Heart right ventricle (tissue), 16 donors: ENCODE measurements at regions not wholly inside any gene's neighbourhood (a gene's known extent, or its start where the extent isn't known, plus 50 kb on each side); places are given as distances from the start of the nearest gene placed in this dataset.

Experiments used
- ATAC-seq, 8 donors: fragments of 200-7000 bp; cut with Tn5 transposase; one replicate each; pipeline ENCODE4 v1.9.1; 2020; ENCODE audit warnings: mild to moderate bottlenecking in 8 of 8, moderate library complexity in 8 of 8, moderate number of reproducible peaks in 1 of 8
- DNase-seq, 2 donors: peaks; one replicate each; pipeline ENCODE4 v3.0.0-alpha.2; 2020
- H3K27ac ChIP-seq, 10 donors: fragments of 200-600 bp; sonication (generic) in 2 of 10; one replicate each; pipeline versions ENCODE4 v1.5.0 to v1.8.0; 2020 to 2022; ENCODE audit warnings: mild to moderate bottlenecking in 3 of 10
- H3K27me3 ChIP-seq, 7 donors: fragments of 200-600 bp; one replicate each; pipeline ENCODE4 v1.8.0; 2021 to 2022; ENCODE audit warnings: mild to moderate bottlenecking in 2 of 7
- H3K36me3 ChIP-seq, 9 donors: fragments of 200-600 bp; sonication (generic) in 1 of 9; one replicate each; pipeline versions ENCODE4 v1.5.0 to v1.8.0; 2020 to 2022; ENCODE audit warnings: mild to moderate bottlenecking in 2 of 9
- H3K4me1 ChIP-seq, 9 donors: fragments of 200-600 bp; sonication (generic) in 1 of 9; one replicate each; pipeline versions ENCODE4 v1.5.0 to v1.8.0; 2020 to 2022; ENCODE audit warnings: mild to moderate bottlenecking in 4 of 9
- H3K4me3 ChIP-seq, 10 donors: fragments of 200-600 bp; sonication (generic) in 2 of 10; one replicate each; pipeline versions ENCODE4 v1.5.0 to v1.8.0; 2020 to 2022; ENCODE audit warnings: mild to moderate bottlenecking in 7 of 10, moderate library complexity in 2 of 10
- H3K9me3 ChIP-seq, 11 donors: fragments of 200-600 bp in 10 of 11; sonication (generic) in 2 of 11; one replicate each; pipeline versions ENCODE4 v1.5.0 to v1.8.0; 2013 to 2022; ENCODE audit warnings: mild to moderate bottlenecking in 2 of 11, control low read depth in 1 of 11, moderate library complexity in 1 of 11
- WGBS, 2 donors: extraction: QIAGEN DNeasy Blood & Tissue Kit; methylation state at CpG; one replicate each; pipeline ENCODE4 v1.1.7; 2013; ENCODE audit warnings: inconsistent platforms in 1 of 2; 5-methylcytosine and 5-hydroxymethylcytosine counted together
- intact Hi-C, 10 donors: fragments of 100-400 bp; cut with DNase I; formaldehyde crosslinking; loops; one replicate each; pipeline versions ENCODE4 v1.11.1 to v1.14.2; 2022
- TF ChIP-seq, protein P1 (sequence below), 9 donors: fragments of 200-600 bp; sonication (generic) in 2 of 9; IDR thresholded peaks; one replicate each; pipeline versions ENCODE4 v1.5.0 to v1.8.0; 2021 to 2022; ENCODE audit warnings: antibody characterized with exemption in 9 of 9, mild to moderate bottlenecking in 5 of 9, moderate library complexity in 1 of 9
- donor health status: Arrhythmogenic right ventricular cardiomyopathy.
- donor health status: ischemic (EF 13 %, LVEDD 7.1; RV severe dilation, severe dysfunction).
- donor health status: healthy with polysubstance abuse.
- donor health status: DM: no; HTN: yes; CAD: no.
- donor health status: DM: no; HTN: no; CAD: no.
- donor health status: ischemic (EF 25% LVEDD 6.9; RV normal size, moderate dysfunction).
- donor health status: ischemic (EF 25% LVEDD 5.7; RV mildly dilated, moderate dysfunction).
- donor health status: healthy.
- donor health status: DM: yes; HTN: yes; CAD: no.
- donor health status: Ischemic cardiomyopathy.
- donor health status: ischemic (EF 35%, LVEDD 5.7; RV mildly dilated, moderate dysfunction).
- donor health status: nonischemic (EF 11% LVEDD 7.7; RV severe dilation, severe dysfunction).
- donor health status: DM: yes; HTN: yes; CAD: no.
- donor health status: PGD.
- donor health status: ischemic (EF 29% LVEDD 5.4; RV normal size, mild dysfunction).
- donor health status: nonischemic (EF 23%, LVEDD 6.1; RV moderate dilation, normal function).

DNA sequence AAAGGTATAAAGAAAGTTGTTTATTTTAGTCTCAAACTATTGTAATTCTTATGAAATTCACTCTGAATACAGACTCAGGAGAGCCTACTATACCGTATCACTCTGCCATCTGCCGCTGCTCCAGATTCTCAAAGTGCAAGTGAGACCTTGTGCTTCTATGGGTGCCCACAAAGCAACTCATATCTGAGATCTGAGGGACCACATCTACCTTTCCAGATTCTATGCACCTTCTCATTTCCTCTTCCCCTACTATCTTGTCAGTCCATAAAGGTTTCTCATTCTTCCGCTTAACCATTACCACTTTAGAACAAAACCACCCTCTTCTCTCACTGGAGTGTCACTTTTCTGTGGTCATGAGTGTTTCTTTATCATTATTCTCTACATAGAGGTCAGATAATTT lies 1236.9 kb downstream of the DIAPH3 start:
- no peak overlapping the region for H3K27ac ChIP-seq
- ATAC-seq, result no peak
- intact Hi-C loops, result no loop called here
- H3K36me3 ChIP-seq, result no peaks in the 10 kb centered on the region
- TF ChIP-seq, protein P1, sequence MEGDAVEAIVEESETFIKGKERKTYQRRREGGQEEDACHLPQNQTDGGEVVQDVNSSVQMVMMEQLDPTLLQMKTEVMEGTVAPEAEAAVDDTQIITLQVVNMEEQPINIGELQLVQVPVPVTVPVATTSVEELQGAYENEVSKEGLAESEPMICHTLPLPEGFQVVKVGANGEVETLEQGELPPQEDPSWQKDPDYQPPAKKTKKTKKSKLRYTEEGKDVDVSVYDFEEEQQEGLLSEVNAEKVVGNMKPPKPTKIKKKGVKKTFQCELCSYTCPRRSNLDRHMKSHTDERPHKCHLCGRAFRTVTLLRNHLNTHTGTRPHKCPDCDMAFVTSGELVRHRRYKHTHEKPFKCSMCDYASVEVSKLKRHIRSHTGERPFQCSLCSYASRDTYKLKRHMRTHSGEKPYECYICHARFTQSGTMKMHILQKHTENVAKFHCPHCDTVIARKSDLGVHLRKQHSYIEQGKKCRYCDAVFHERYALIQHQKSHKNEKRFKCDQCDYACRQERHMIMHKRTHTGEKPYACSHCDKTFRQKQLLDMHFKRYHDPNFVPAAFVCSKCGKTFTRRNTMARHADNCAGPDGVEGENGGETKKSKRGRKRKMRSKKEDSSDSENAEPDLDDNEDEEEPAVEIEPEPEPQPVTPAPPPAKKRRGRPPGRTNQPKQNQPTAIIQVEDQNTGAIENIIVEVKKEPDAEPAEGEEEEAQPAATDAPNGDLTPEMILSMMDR (IDR thresholded peaks at IDR 0.05), result no peak
- no peak overlapping the region for H3K4me3 ChIP-seq
- H3K27me3 ChIP-seq, result no peaks in the 10 kb centered on the region
- H3K4me1 ChIP-seq, result no peaks in the 10 kb centered on the region
- H3K9me3 ChIP-seq, result no peaks in the 10 kb centered on the region
- no peak for DNase-seq
- 96 to 97% methylated on average over 3 of the region's 3 CpGs for WGBS, 2 donors

DNA sequence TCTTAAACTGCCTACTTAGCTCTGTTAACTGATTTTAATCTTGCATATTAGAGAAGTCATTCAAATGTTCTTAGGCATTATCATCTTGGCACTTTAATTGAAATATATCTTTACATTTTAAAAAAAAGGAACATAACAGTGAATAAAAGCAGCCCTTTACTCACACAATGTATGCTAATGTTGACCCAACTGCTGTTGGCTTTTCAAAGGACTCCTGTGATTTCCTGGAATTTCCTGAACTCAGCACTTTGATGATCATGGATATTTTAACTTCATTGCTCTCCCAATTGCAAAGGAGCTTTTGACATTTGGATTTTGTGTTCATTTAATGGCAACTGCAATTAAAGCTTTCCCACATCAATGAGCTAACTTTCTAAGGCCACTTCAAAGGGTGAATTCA lies 1230.3 kb downstream of the DIAPH3 start:
- Histone ChIP-seq H3K9me3 (no peaks in the 10 kb centered on the region), H3K4me1 (no peaks in the 10 kb centered on the region), H3K27me3 (no peaks in the 10 kb centered on the region), H3K36me3 (no peaks in the 10 kb centered on the region), H3K27ac (no peak overlapping the region), H3K4me3 (no peak overlapping the region)
- no peak for DNase-seq
- ATAC-seq, result no peak
- TF ChIP-seq, protein P1 (IDR thresholded peaks at IDR 0.05), result no peak
- intact Hi-C loops, result no loop called here

DNA sequence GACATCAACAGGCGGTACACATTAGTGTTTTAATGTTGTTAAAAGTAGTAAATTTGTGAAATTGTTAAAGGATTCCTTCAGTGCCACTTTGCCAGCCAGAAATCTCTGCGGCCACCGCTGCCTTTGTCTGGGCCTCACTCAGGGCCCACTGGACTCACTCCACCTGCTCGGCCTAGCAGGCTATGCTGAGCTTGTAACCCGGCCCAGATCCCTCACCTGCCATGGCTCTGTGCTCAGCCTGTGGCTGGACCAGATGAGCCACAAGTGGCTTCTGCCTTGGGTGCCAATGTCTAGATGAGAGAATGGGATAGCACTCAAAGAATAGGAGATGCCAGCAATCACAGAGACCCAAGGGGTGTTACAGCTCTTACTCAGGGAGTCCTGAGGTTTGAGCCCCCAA lies 1228.0 kb downstream of the DIAPH3 start:
- ATAC-seq, result no peak

DNA sequence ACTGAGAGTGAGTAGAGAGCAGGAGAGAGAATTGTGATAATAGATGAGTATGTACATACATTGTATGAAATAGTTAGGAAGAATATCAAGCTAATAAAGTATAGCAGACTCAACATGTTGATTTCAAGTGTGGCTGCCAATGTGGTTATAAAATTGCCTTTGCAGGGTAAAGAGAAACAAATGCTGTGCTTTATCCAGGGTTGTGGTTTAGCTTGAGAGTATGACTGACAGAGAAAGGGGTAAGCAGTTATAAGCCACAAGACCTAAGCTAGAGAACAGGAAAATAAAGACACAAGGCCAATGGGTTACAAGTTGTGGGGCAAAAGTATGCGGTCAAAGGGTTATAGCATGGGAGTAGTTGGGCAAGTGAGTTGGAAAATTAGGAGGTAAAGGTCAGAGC lies 1217.5 kb downstream of the DIAPH3 start:
- TF ChIP-seq, protein P1 (IDR thresholded peaks at IDR 0.05), result no peak
- intact Hi-C loops, result no loop called here
- WGBS, 2 donors, result 97 to 98% methylated on average over 1 of the region's 1 CpG
- no peaks in the 10 kb centered on the region for H3K27me3 ChIP-seq
- no peak overlapping the region for H3K27ac ChIP-seq
- no peaks in the 10 kb centered on the region for H3K36me3 ChIP-seq
- no peak for DNase-seq
- no peaks in the 10 kb centered on the region for H3K4me1 ChIP-seq
- ATAC-seq, result no peak
- peaks cover 0 to 39% (median 13%) of the 10 kb centered on the region in 11 donors for H3K9me3 ChIP-seq
- H3K4me3 ChIP-seq, result no peak overlapping the region

More for the DNA sequence above, 1228.0 kb downstream of the DIAPH3 start:
- intact Hi-C loops, result no loop called here
- Histone ChIP-seq H3K4me3 (no peak overlapping the region), H3K9me3 (no peaks in the 10 kb centered on the region), H3K36me3 (no peaks in the 10 kb centered on the region), H3K27ac (no peak overlapping the region), H3K27me3 (no peaks in the 10 kb centered on the region), H3K4me1 (no peaks in the 10 kb centered on the region)
- no peak for DNase-seq
- TF ChIP-seq, protein P1 (IDR thresholded peaks at IDR 0.05), result no peak
- WGBS, 2 donors, result 84 to 93% methylated on average over 5 of the region's 5 CpGs

DNA sequence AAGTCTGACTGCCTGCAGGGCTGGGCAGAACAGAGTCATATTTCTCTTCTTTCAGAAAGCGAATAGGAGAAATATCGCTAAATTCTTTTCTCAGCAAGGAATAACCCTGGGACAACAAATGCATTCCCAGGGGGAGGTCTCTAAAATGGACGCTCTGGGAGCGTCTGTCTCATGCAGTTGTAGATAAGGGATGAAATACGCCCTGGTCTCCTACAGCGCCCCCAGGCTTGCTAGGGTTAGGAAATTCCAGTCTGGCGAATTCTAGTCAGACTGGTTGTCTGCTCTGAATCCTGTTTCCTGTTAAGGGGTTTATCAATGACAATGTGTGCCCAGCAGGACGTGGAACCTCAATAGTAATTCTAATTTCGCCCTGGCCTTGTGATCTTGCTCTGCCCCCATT lies 1214.1 kb downstream of the DIAPH3 start:
- Histone ChIP-seq H3K4me3 (no peak overlapping the region), H3K27me3 (no peaks in the 10 kb centered on the region), H3K4me1 (no peaks in the 10 kb centered on the region), H3K27ac (no peak overlapping the region), H3K9me3 (peaks cover 0 to 38% (median 13%) of the 10 kb centered on the region in 11 donors), H3K36me3 (no peaks in the 10 kb centered on the region)
- intact Hi-C loops, result no loop called here
- 93 to 94% methylated on average over 9 of the region's 9 CpGs for WGBS, 2 donors
- TF ChIP-seq, protein P1 (IDR thresholded peaks at IDR 0.05), result no peak
- no peak for ATAC-seq
- DNase-seq, result no peak
